H9 (cell line): ENCODE measurements at regions not wholly inside any gene's neighbourhood (a gene's known extent, or its start where the extent isn't known, plus 50 kb on each side); places are given as distances from the start of the nearest gene placed in this dataset.

Experiments used
- DNase-seq: peaks from one replicate; pipeline ENCODE4 v3.0.0-alpha.2; 2017
- H2AFZ ChIP-seq: one replicate; pipeline ENCODE4 v1.6.1; 2013; ENCODE audit warnings: mild to moderate bottlenecking, low read length, control low read depth, moderate library complexity
- H2AK5ac ChIP-seq: 2 replicates; pipeline ENCODE4 v1.6.1; 2013; ENCODE audit warnings: low read length, control low read depth, mixed read lengths; ENCODE audit not compliant: insufficient read length
- H2BK120ac ChIP-seq: one replicate; pipeline ENCODE4 v1.6.1; 2013; ENCODE audit warnings: low read depth, mild to moderate bottlenecking, low read length, control low read depth, inconsistent platforms; ENCODE audit not compliant: poor library complexity, severe bottlenecking
- H2BK12ac ChIP-seq: 2 replicates; pipeline ENCODE4 v1.6.1; 2013; ENCODE audit warnings: low read length, control low read depth, mixed read lengths, low read depth; ENCODE audit not compliant: insufficient read length
- H2BK15ac ChIP-seq: 2 replicates; pipeline ENCODE4 v1.6.1; 2013; ENCODE audit warnings: low read depth, low read length, control low read depth
- H2BK20ac ChIP-seq: one replicate; pipeline ENCODE4 v1.6.1; 2013; ENCODE audit warnings: low read depth, mild to moderate bottlenecking, low read length, control low read depth, inconsistent platforms; ENCODE audit not compliant: poor library complexity, severe bottlenecking
- H2BK5ac ChIP-seq: 2 replicates; pipeline ENCODE4 v1.6.1; 2013; ENCODE audit warnings: low read length, control low read depth, mixed read lengths; ENCODE audit not compliant: insufficient read length
- H3K14ac ChIP-seq: 2 replicates; pipeline ENCODE4 v1.6.1; 2013; ENCODE audit warnings: low read length, control low read depth; ENCODE audit not compliant: insufficient read depth
- H3K18ac ChIP-seq: 2 replicates; pipeline ENCODE4 v1.6.1; 2013; ENCODE audit warnings: low read depth, mild to moderate bottlenecking, mixed read lengths, low read length, control low read depth; ENCODE audit not compliant: insufficient read length
- H3K23ac ChIP-seq: 2 replicates; pipeline ENCODE4 v1.6.1; 2013; ENCODE audit warnings: low read length, control low read depth, mixed read lengths, low read depth; ENCODE audit not compliant: insufficient read length
- H3K23me2 ChIP-seq: 2 replicates; pipeline ENCODE4 v1.6.1; 2013; ENCODE audit warnings: low read depth, mild to moderate bottlenecking, mixed read lengths, low read length, control low read depth; ENCODE audit not compliant: insufficient read length, poor library complexity, severe bottlenecking
- H3K27ac ChIP-seq: 2 replicates; pipeline ENCODE4 v1.5.1; 2013; ENCODE audit warnings: low read length, control low read depth, mixed read lengths, low read depth; ENCODE audit not compliant: insufficient read length
- H3K27me3 ChIP-seq: 2 replicates; pipeline ENCODE4 v1.6.1; 2013; ENCODE audit warnings: low read length, control low read depth, inconsistent platforms; ENCODE audit not compliant: insufficient read depth
- H3K4ac ChIP-seq: 2 replicates; pipeline ENCODE4 v1.6.1; 2013; ENCODE audit warnings: low read depth, mild to moderate bottlenecking, control low read depth, inconsistent platforms, low read length, moderate library complexity
- H3K4me1 ChIP-seq: 2 replicates; pipeline ENCODE4 v1.6.1; 2013; ENCODE audit warnings: low read length, control low read depth, inconsistent platforms; ENCODE audit not compliant: insufficient read depth
- H3K4me2 ChIP-seq: 2 replicates; pipeline ENCODE4 v1.6.1; 2013; ENCODE audit warnings: low read length, control low read depth, mixed read lengths; ENCODE audit not compliant: insufficient read length, insufficient read depth
- H3K56ac ChIP-seq: 2 replicates; pipeline ENCODE4 v1.6.1; 2013; ENCODE audit warnings: low read depth, mild to moderate bottlenecking, mixed read lengths, low read length, control low read depth; ENCODE audit not compliant: insufficient read length
- H3K79me1 ChIP-seq: 2 replicates; pipeline ENCODE4 v1.6.1; 2013; ENCODE audit warnings: low read depth, mild to moderate bottlenecking, moderate library complexity, low read length, control low read depth, inconsistent platforms; ENCODE audit not compliant: insufficient read depth, poor library complexity, severe bottlenecking
- H3K79me2 ChIP-seq: 2 replicates; pipeline ENCODE4 v1.6.1; 2013; ENCODE audit warnings: low read length, control low read depth, inconsistent platforms; ENCODE audit not compliant: insufficient read depth
- H3K9ac ChIP-seq: 2 replicates; pipeline ENCODE4 v1.6.1; 2013; ENCODE audit warnings: low read length, control low read depth, mixed read lengths; ENCODE audit not compliant: insufficient read length; ENCODE audit errors: extremely low read depth
- H3K9me3 ChIP-seq: one replicate; pipeline ENCODE4 v1.6.1; 2013; ENCODE audit warnings: low read depth, low read length, inconsistent platforms; ENCODE audit not compliant: control insufficient read depth
- H3T11ph ChIP-seq: one replicate; pipeline ENCODE4 v1.6.1; 2013; ENCODE audit warnings: mild to moderate bottlenecking, low read length, control low read depth, inconsistent platforms
- H4K20me1 ChIP-seq: one replicate; pipeline ENCODE4 v1.6.1; 2013; ENCODE audit not compliant: control insufficient read depth, insufficient read length, insufficient read depth
- H4K5ac ChIP-seq: 2 replicates; pipeline ENCODE4 v1.6.1; 2013; ENCODE audit warnings: low read depth, mild to moderate bottlenecking, mixed read lengths, low read length, control low read depth; ENCODE audit not compliant: insufficient read length
- H4K8ac ChIP-seq: replicated peaks from 2 replicates; pipeline ENCODE4 v1.6.1; 2013; ENCODE audit warnings: low read length, control low read depth, mixed read lengths, low read depth; ENCODE audit not compliant: insufficient read length
- H4K91ac ChIP-seq: 2 replicates; pipeline ENCODE4 v1.6.1; 2013; ENCODE audit warnings: low read depth, mild to moderate bottlenecking, moderate library complexity, mixed read lengths, low read length, control low read depth; ENCODE audit not compliant: insufficient read length
- H3K27ac Mint-ChIP-seq, 3 experiments: 2 replicates in 2 of 3; 3 replicates in 1 of 3; pipeline ENCODE4 v1.8.0; 2020 to 2021; ENCODE audit warnings: mixed read lengths in 3 of 3, mild to moderate bottlenecking in 1 of 3, moderate library complexity in 1 of 3
- H3K27me3 Mint-ChIP-seq: 2 replicates; pipeline ENCODE4 v1.8.0; 2021; ENCODE audit warnings: low read depth, mild to moderate bottlenecking, moderate library complexity, mixed read lengths
- H3K36me3 Mint-ChIP-seq, 3 experiments: 2 replicates in 2 of 3; 3 replicates in 1 of 3; pipeline ENCODE4 v1.8.0; 2020 to 2021; ENCODE audit warnings: low read depth in 3 of 3, mixed read lengths in 3 of 3; ENCODE audit not compliant: insufficient read depth in 1 of 3
- H3K4me1 Mint-ChIP-seq, 2 experiments: 2 replicates each; pipeline ENCODE4 v1.8.0; 2020; ENCODE audit warnings: mixed read lengths in 2 of 2
- H3K4me3 Mint-ChIP-seq, 2 experiments: 2 replicates in 1 of 2; 3 replicates in 1 of 2; pipeline ENCODE4 v1.8.0; 2020 to 2021; ENCODE audit warnings: mild to moderate bottlenecking in 2 of 2, mixed read lengths in 2 of 2, moderate library complexity in 1 of 2
- H3K9me3 Mint-ChIP-seq, 2 experiments: 2 replicates in 1 of 2; 3 replicates in 1 of 2; pipeline ENCODE4 v1.8.0; 2020; ENCODE audit warnings: mild to moderate bottlenecking in 2 of 2, mixed read lengths in 2 of 2, moderate library complexity in 1 of 2
- CTCF ChIP-seq: fragments of 200-600 bp; sonication (generic); conservative IDR thresholded peaks from 3 replicates; pipeline ENCODE4 v1.8.0; 2021; ENCODE audit warnings: antibody characterized with exemption, mild to moderate bottlenecking
- WGBS: extraction: QIAGEN DNeasy Blood & Tissue Kit; methylation state at CpG from one replicate; pipeline ENCODE4 v1.1.7; 2013; ENCODE audit warnings: missing lambda C conversion rate, low lambda C conversion rate, mixed read lengths; ENCODE audit not compliant: insufficient read length; ENCODE audit errors: extremely low coverage; 5-methylcytosine and 5-hydroxymethylcytosine counted together

GRCh38 chr2:15053542-15053941 lies 421.0 kb downstream of the LRATD1 start:
- Histone ChIP-seq H3K27ac (no peak overlapping the region), H3K14ac (no peak overlapping the region), H2BK15ac (no peak overlapping the region), H3K79me2 (no peaks in the 10 kb centered on the region), H3K4me1 (peaks cover 5% of the 10 kb centered on the region; the same call in 1 of the 2 replicates), H3K9me3 (no peaks in the 10 kb centered on the region), H4K8ac (no peak overlapping the region), H2BK20ac (no peak overlapping the region), H4K5ac (no peak overlapping the region), H2BK120ac (no peak overlapping the region), H3K56ac (no peak overlapping the region), H4K91ac (no peak overlapping the region), H3K79me1 (no peaks in the 10 kb centered on the region), H3T11ph (no peak overlapping the region), H3K4me2 (no peak overlapping the region), H3K18ac (no peak overlapping the region), H3K9ac (no peak overlapping the region), H2AK5ac (no peak overlapping the region), H3K4ac (no peak overlapping the region), H3K23ac (no peak overlapping the region), H2AFZ (no peak overlapping the region), H3K27me3 (no peaks in the 10 kb centered on the region), H3K23me2 (no peaks in the 10 kb centered on the region), H2BK12ac (no peak overlapping the region), H4K20me1 (no peaks in the 10 kb centered on the region), H2BK5ac (no peak overlapping the region)
- DNase-seq = no peak
- Mint-ChIP-seq H3K4me3 (no peak overlapping the region), H3K36me3 (no peaks in the 10 kb centered on the region; a peak in 1 of 7 replicates), H3K27ac (no peak overlapping the region), H3K4me1 (peaks cover 31 to 34% of the 10 kb centered on the region in 2 experiments), H3K27me3 (no peaks in the 10 kb centered on the region), H3K9me3 (no peaks in the 10 kb centered on the region)
- WGBS = no CpG with 5 or more reads among the region's 5 CpGs
- no peak for TF ChIP-seq CTCF
